ENCODE measurements at regions not wholly inside any gene's neighbourhood (a gene's known extent, or its start where the extent isn't known, plus 50 kb on each side); places are given as distances from the start of the nearest gene placed in this dataset.
"Not testable (repeated sequence)": the region's sequence is repeated elsewhere in the genome, so short reads cannot be mapped to it uniquely, and the experiment has no call there.

DNA sequence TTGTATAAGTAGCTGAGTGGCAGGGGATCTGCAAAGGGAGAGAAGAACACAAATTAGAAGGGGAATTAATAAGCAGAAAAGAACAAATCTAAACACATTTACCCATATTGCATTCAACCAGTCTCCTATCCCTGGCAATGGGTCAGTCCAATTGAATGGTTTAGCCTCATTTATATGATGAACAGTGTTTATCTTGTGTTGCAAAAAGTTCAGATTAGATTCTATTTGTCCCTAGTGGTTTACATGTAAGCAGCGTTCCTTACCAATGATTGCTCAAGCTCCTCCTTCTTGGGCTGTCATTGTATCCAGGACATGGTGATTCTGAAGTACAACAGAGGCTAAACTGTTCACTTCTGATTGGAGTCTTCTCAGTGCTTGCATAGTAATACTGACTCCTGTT is 49.9 kb upstream of the SLC8A3 start:
- H3K9ac ChIP-seq (ENCODE audit: insufficient read depth in 1 of 2, low read depth in 2 of 2, low read length in 2 of 2) = peak overlapping the region in 1 of 2 experiments; percentile 53; a peak in 1 of 4 replicates
- BruUV-seq (replicated peaks) = not testable (repeated sequence)
- WGBS (ENCODE audit: insufficient coverage, low coverage, missing lambda C conversion rate) = 0% methylated on average over 1 of the region's 1 CpG

More for the DNA sequence above, 49.9 kb upstream of the SLC8A3 start:
- TF ChIP-seq, protein P1, sequence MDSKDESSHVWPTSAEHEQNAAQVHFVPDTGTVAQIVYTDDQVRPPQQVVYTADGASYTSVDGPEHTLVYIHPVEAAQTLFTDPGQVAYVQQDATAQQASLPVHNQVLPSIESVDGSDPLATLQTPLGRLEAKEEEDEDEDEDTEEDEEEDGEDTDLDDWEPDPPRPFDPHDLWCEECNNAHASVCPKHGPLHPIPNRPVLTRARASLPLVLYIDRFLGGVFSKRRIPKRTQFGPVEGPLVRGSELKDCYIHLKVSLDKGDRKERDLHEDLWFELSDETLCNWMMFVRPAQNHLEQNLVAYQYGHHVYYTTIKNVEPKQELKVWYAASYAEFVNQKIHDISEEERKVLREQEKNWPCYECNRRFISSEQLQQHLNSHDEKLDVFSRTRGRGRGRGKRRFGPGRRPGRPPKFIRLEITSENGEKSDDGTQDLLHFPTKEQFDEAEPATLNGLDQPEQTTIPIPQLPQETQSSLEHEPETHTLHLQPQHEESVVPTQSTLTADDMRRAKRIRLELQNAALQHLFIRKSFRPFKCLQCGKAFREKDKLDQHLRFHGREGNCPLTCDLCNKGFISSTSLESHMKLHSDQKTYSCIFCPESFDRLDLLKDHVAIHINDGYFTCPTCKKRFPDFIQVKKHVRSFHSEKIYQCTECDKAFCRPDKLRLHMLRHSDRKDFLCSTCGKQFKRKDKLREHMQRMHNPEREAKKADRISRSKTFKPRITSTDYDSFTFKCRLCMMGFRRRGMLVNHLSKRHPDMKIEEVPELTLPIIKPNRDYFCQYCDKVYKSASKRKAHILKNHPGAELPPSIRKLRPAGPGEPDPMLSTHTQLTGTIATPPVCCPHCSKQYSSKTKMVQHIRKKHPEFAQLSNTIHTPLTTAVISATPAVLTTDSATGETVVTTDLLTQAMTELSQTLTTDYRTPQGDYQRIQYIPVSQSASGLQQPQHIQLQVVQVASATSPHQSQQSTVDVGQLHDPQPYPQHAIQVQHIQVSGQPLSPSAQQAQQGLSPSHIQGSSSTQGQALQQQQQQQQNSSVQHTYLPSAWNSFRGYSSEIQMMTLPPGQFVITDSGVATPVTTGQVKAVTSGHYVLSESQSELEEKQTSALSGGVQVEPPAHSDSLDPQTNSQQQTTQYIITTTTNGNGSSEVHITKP (IDR thresholded peaks at IDR 0.05; ENCODE audit: partially characterized antibody) = peak; percentile 83
- H4K20me1 ChIP-seq (replicated peaks; ENCODE audit: control insufficient read depth, insufficient read depth, low read length); CTCF ChIA-PET (ENCODE audit: low intra/inter-chr PET ratio); H3K9me3 ChIP-seq (replicated peaks; ENCODE audit: control insufficient read depth, insufficient read depth, low read depth, low read length); H3K27me3 ChIP-seq (ENCODE audit: control insufficient read depth in 2 of 2, insufficient read depth in 2 of 2, low read length in 2 of 2); H3K27ac ChIP-seq (ENCODE audit: extremely low read depth, low read depth, low read length); H3K4me3 ChIP-seq; H2AFZ ChIP-seq (ENCODE audit: low read depth, low read length); H3K79me2 ChIP-seq (ENCODE audit: control insufficient read depth, insufficient read depth, low read length); in situ Hi-C loops (cut with MboI); H3K36me3 ChIP-seq (ENCODE audit: control insufficient read depth, insufficient read depth, low read length); H3K9me1 ChIP-seq (ENCODE audit: control insufficient read depth, insufficient read depth, low read length): not testable (repeated sequence)
- intact Hi-C loops (cut with micrococcal nuclease) = loop anchor here (1.0 kb wide), 1 partner anchor 19 kb away; no protein-coding TSS in a partner anchor
- Histone ChIP-seq H3K4me2 (ENCODE audit: insufficient read depth, low read length) (peak overlapping the region; percentile 62; the same call in 1 of the 2 replicates), H3K4me1 (replicated peaks in 1 of 2; ENCODE audit: control insufficient read depth in 2 of 2, insufficient read depth in 2 of 2, low read length in 2 of 2) (peaks cover 9 to 25% of the 10 kb centered on the region in 2 experiments)
- DNase-seq (ENCODE audit: extremely low read depth in 1 of 4, low spot score in 3 of 4) (peak in 1 of 4 experiments; percentile 7), ATAC-seq (peak; percentile 65), FAIRE-seq (peak; percentile 87)
- POLR2A ChIA-PET = interaction anchor here (0.7 kb wide), 1 partner anchor 16 kb away, joined by 3 read pairs; no protein-coding TSS in a partner anchor

Measured in K562 (cell line).